OCI-LY7 (cell line): ENCODE measurements at regions not wholly inside any gene's neighbourhood (a gene's known extent, or its start where the extent isn't known, plus 50 kb on each side); places are given as distances from the start of the nearest gene placed in this dataset.

Source experiments
- BruUV-seq: library from RNA; stranded (reverse); fragments of 400-500 nt; replicated peaks from 2 replicates; lab custom pipeline; 2021; lab: Mats Ljungman, UMichigan
- CTCF ChIA-PET: fragments of 300-600 bp; sonication (Branson Sonifier 250); formaldehyde crosslinking; loops from one replicate; lab custom pipeline; 2022; ENCODE audit warnings: antibody characterized with exemption; ENCODE audit not compliant: unreplicated experiment; lab: Charles Lee
- POLR2A ChIA-PET: fragments of 300-600 bp; sonication (Branson Sonifier 250); formaldehyde crosslinking; loops from one replicate; lab custom pipeline; 2022; ENCODE audit warnings: antibody characterized with exemption; lab: Charles Lee
- DNase-seq: peaks from one replicate; pipeline ENCODE4 v3.0.0-alpha.2; 2015; ENCODE audit warnings: low spot score
- H2AFZ ChIP-seq: fragments of 200-600 bp; sonication (generic), shearing (Covaris generic); 2 replicates; pipeline ENCODE4 v1.6.1; 2014; ENCODE audit warnings: mild to moderate bottlenecking, antibody characterized with exemption, low read length, moderate library complexity
- H3K27ac ChIP-seq: fragments of 200-600 bp; sonication (generic); 2 replicates; pipeline ENCODE4 v1.5.1; 2014; ENCODE audit warnings: mixed run types, low read depth, mild to moderate bottlenecking, moderate library complexity, low read length, inconsistent platforms; ENCODE audit not compliant: poor library complexity, severe bottlenecking
- H3K36me3 ChIP-seq: fragments of 200-600 bp; sonication (generic); 2 replicates; pipeline ENCODE4 v1.6.1; 2014; ENCODE audit warnings: mild to moderate bottlenecking, antibody characterized with exemption, low read length, moderate library complexity, mixed read lengths; ENCODE audit not compliant: insufficient read depth
- H3K4me1 ChIP-seq: fragments of 200-600 bp; sonication (generic); 2 replicates; pipeline ENCODE4 v1.5.1; 2014; ENCODE audit warnings: mild to moderate bottlenecking, low read length; ENCODE audit not compliant: insufficient read depth, poor library complexity, severe bottlenecking
- H3K4me2 ChIP-seq: fragments of 200-600 bp; sonication (generic); 2 replicates; pipeline ENCODE4 v1.6.1; 2014; ENCODE audit warnings: mild to moderate bottlenecking, low read length
- H3K4me3 ChIP-seq: fragments of 200-600 bp; sonication (generic); 2 replicates; pipeline ENCODE4 v1.5.1; 2014; ENCODE audit warnings: mild to moderate bottlenecking, low read depth, low read length; ENCODE audit not compliant: poor library complexity, severe bottlenecking
- H3K79me2 ChIP-seq: fragments of 200-600 bp; sonication (generic); 2 replicates; pipeline ENCODE4 v1.6.1; 2016; ENCODE audit warnings: low read depth, mild to moderate bottlenecking, low read length, moderate library complexity, mixed read lengths; ENCODE audit not compliant: insufficient read depth
- H3K9me2 ChIP-seq: fragments of 200-600 bp; sonication (generic); 2 replicates; pipeline ENCODE4 v1.6.1; 2016; ENCODE audit warnings: mild to moderate bottlenecking, low read length, mixed read lengths; ENCODE audit not compliant: insufficient read depth
- H3K9me3 ChIP-seq: fragments of 200-600 bp; sonication (generic); 2 replicates; pipeline ENCODE4 v1.6.1; 2014; ENCODE audit warnings: mild to moderate bottlenecking, mixed run types, low read length, mixed read lengths
- H4K20me1 ChIP-seq: fragments of 200-600 bp; sonication (generic); 2 replicates; pipeline ENCODE4 v1.6.1; 2014; ENCODE audit warnings: mild to moderate bottlenecking, antibody characterized with exemption, low read length, moderate library complexity, mixed read lengths; ENCODE audit not compliant: insufficient read depth
- CTCF ChIP-seq: fragments of 200-600 bp; sonication (generic); conservative IDR thresholded peaks from 2 replicates; pipeline ENCODE4 v1.5.1; 2014; ENCODE audit warnings: mild to moderate bottlenecking, antibody characterized with exemption, low read length, moderate library complexity, mixed read lengths
- EZH2phosphoT487 ChIP-seq: fragments of 200-600 bp; sonication (generic); IDR thresholded peaks from 2 replicates; pipeline ENCODE4 v1.6.1; 2018; ENCODE audit warnings: low read depth, borderline replicate concordance, mild to moderate bottlenecking, mixed run types, antibody characterized with exemption, low read length, moderate library complexity, mixed read lengths
- intact Hi-C: fragments of 100-400 bp; cut with micrococcal nuclease; formaldehyde crosslinking; loops from one replicate; pipeline ENCODE4 v1.10.0; 2022; ENCODE audit not compliant: unreplicated experiment

GRCh38 chr1:82114887-82115286 lies 314.2 kb downstream of the ADGRL2 start:
- CTCF ChIA-PET, result no interaction called here
- no peaks in the 10 kb centered on the region for H3K36me3 ChIP-seq
- TF ChIP-seq CTCF (no peak), EZH2phosphoT487 (no peak)
- peaks cover 8% of the 10 kb centered on the region for H3K4me1 ChIP-seq
- no peak overlapping the region for H3K27ac ChIP-seq
- no peaks in the 10 kb centered on the region for H3K9me3 ChIP-seq
- intact Hi-C loops, result no loop called here
- BruUV-seq, result no TSS peak
- no peak overlapping the region for H3K4me2 ChIP-seq
- no peak overlapping the region for H2AFZ ChIP-seq
- no peaks in the 10 kb centered on the region for H4K20me1 ChIP-seq
- POLR2A ChIA-PET, result no interaction called here
- DNase-seq, result no peak
- no peak overlapping the region for H3K4me3 ChIP-seq
- no peaks in the 10 kb centered on the region for H3K79me2 ChIP-seq
- no peaks in the 10 kb centered on the region for H3K9me2 ChIP-seq

GRCh38 chr1:82110366-82111254 lies 309.9 kb downstream of the ADGRL2 start:
- H3K9me2 ChIP-seq, result no peaks in the 10 kb centered on the region
- peaks cover 33% of the 10 kb centered on the region for H3K4me1 ChIP-seq
- ChIA-PET CTCF (no interaction called here), POLR2A (interaction anchor here (0.6 to 2.5 kb wide), 6 partner anchors 8 to 419 kb away, joined by 3 to 11 read pairs (median 4); no protein-coding TSS in a partner anchor)
- H3K4me2 ChIP-seq, result 0 out of 2 replicates have a peak overlapping the region, but pooled peaks have one; percentile 81
- H3K27ac ChIP-seq, result no peak overlapping the region
- H3K4me3 ChIP-seq, result no peak overlapping the region
- intact Hi-C loops, result no loop called here
- BruUV-seq, result no TSS peak
- H2AFZ ChIP-seq, result peak overlapping the region; percentile 84
- H4K20me1 ChIP-seq, result no peaks in the 10 kb centered on the region
- TF ChIP-seq CTCF, result no peak
- TF ChIP-seq EZH2phosphoT487, result no peak
- H3K36me3 ChIP-seq, result no peaks in the 10 kb centered on the region
- H3K9me3 ChIP-seq, result no peaks in the 10 kb centered on the region; the same call in 1 of the 2 replicates
- no peak for DNase-seq
- no peaks in the 10 kb centered on the region for H3K79me2 ChIP-seq

- Histone ChIP-seq H3K79me2 (no peaks in the 10 kb centered on the region), H3K9me3 (no peaks in the 10 kb centered on the region; the same call in 1 of the 2 replicates), H3K4me1 (peaks cover 33% of the 10 kb centered on the region), H3K4me2 (peak overlapping the region; percentile 81), H4K20me1 (no peaks in the 10 kb centered on the region), H3K9me2 (no peaks in the 10 kb centered on the region), H3K36me3 (no peaks in the 10 kb centered on the region), H3K4me3 (peak overlapping the region; percentile 35), H2AFZ (peak overlapping the region; percentile 84), H3K27ac (peak overlapping the region; percentile 87)
- intact Hi-C loops, result loop anchor here (10.0 kb wide), 1 partner anchor 1656 kb away; no protein-coding TSS in a partner anchor
- no TSS peak for BruUV-seq
- peak; percentile 83 for DNase-seq
- POLR2A ChIA-PET, result interaction anchor here (0.6 to 2.5 kb wide), 7 partner anchors 10 to 44 kb away, joined by 3 to 11 read pairs (median 4); no protein-coding TSS in a partner anchor
- CTCF ChIA-PET, result no interaction called here
- TF ChIP-seq EZH2phosphoT487, result no peak
- TF ChIP-seq CTCF, result no peak
Measured at GRCh38 chr1:82108843-82109242, 308.1 kb downstream of the ADGRL2 start.
